Middle frontal gyrus (tissue), 1 donor: ENCODE measurements at regions not wholly inside any gene's neighbourhood (a gene's known extent, or its start where the extent isn't known, plus 50 kb on each side); places are given as distances from the start of the nearest gene placed in this dataset.

Experiments
- DNase-seq: peaks from one replicate; pipeline ENCODE4 v3.0.0-alpha.2; 2015; ENCODE audit warnings: low spot score; ENCODE audit errors: extremely low spot score

DNA sequence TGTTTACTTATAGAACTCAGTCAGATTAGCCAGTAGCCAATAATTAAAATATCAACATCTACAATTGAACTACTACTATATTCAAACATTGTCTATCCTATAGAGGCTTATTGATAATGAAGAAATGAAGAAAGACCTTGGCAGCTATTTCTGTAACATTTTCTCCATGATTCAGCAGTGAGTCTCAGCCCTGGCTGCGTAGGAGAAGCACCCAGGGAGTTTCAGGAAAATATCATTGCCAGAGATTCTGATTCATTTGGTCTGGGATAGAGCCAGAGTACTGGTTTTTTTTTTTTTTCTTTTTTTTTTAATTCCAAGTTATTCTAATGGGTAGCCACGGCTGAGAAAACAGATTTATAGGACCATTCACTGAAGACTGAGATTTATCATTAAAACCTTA is 404.8 kb downstream of the TXNL1 start:
- DNase-seq = peak; percentile 41

DNA sequence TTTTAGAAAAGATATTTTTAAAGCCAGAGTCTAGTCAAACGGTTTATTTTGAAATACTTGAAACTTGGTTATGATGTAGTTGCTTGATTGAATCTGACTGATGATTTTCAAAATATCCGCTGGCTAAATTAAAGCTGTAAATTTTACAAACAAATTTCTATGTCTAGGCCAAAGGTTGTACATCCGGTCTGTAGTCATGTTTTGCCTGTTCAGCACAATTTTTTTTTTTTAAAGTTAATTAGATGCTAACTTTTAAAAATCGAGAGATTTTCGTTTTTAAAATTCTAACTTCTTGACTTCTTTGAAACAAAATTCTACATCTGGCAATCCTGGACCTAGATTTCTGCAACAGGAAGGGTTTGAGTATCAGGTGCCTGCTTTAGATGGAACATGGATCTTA is 412.4 kb downstream of the TXNL1 start:
- DNase-seq = no peak

DNA sequence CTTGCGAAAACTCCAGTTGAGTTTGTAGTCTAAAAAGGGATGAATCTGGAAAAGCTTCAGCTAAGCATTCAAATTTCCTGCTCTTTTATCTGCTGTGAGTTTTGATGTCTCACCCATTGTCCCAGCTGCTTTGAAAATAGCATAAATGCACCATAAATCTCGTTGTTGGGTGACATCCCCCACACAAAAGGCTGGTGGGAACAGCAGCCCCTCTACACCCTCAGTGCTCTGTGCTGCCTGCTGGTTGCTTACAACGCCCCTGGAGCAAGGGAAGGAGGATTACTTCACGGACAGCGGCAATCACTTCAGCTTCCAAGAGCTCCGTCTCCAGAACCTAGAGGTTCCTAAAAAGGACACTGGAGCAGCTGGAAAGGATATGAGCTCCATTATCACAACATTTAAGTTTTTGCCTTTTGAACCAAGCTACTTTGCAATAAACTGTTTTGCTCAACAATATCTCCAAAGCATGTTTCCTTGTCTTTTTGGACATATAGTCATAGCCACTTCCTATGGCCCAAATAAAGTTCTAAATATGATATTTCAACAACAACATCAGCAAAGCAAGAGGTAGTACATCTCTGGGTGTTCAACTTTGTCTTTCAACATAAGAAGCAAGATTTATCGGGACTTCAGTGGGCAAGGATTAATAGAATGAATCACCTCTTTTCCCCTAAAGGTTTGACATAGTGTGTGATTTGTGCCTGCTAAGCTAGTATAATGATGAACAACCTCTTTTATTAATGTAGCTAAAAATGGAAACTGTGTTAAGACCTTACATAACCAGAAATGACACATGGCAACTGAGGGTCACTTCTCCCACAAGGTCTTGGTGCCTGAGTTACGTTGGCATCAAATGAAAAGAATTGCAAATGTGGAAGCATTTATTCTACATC is 413.5 kb downstream of the TXNL1 start:
- no peak for DNase-seq

DNA sequence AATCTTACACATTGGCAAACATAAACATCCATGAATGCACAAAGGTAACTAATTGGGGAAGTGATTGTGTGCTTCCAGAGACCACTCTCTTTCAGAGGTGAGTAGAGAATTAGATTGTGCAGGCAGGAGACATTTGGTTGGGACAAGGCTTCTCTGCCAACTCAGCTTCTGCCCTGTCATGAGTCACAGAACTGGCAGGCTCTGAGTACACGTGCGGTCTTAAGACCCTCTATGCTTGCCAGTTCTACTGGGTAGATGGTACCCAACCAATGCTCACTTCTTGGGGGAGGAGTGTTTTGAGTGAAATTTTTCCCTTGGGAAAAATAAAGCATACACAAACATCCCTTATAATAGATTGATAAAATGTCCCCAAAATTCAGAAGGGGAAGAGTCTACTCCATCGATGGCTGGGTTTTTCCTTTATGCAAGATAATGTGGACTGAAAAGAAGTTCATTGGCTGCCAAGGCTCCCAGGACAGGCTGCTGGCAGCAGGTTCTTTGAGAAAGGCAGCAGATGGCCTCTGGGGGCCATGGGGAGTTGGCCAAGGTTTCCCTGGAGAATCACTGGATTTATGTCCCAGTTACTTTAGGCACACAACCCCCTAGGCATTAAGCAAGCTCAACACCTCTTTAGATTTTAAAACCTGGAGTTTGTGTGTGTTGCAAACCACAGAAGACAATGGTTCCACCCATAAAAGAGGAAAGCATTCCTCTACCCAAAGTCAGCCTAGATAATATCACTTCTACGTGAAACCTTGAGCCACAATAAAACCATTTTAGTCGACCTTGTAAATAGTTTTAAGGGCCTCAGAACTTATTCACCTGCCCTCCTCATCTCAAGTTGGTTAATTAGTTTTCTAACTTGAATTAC is 417.0 kb downstream of the TXNL1 start:
- no peak for DNase-seq

DNA sequence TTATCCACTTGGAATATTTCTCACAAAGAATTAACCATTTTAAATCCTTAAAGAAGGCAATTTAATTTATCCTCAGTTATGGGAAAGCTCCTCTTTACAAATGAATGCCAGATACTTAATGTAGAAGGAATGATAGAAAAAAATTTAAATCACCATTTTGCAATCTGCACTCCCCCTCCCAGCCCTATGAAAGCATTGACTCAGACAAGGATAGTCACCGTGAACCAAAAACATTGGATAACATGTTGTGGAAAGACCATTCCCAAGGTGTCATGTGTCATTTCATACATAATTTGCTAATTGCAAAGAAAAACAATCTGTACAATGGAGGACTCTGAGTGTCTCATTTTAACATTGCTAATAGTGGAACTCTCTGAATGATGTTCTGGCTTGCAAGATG is 421.0 kb downstream of the TXNL1 start:
- DNase-seq = no peak

DNA sequence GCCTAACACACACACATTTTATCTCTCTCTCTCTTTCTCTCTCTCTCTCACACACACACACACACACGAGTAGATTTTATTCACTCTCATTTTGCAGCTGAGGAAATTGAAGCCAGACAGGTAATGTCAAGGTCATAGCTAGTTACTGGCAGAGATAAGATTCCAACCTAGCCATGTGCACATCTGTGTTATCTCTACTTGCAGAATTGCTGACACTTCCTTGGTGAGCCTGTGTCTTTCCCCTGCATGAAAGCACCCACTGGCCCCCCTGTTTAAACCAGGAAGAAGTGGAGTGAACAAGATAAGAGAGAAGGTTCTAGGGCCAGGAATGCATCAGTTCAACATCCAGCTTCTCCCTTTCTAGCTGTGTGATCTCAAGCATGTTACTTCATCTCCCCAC is 423.7 kb downstream of the TXNL1 start:
- DNase-seq = no peak

DNA sequence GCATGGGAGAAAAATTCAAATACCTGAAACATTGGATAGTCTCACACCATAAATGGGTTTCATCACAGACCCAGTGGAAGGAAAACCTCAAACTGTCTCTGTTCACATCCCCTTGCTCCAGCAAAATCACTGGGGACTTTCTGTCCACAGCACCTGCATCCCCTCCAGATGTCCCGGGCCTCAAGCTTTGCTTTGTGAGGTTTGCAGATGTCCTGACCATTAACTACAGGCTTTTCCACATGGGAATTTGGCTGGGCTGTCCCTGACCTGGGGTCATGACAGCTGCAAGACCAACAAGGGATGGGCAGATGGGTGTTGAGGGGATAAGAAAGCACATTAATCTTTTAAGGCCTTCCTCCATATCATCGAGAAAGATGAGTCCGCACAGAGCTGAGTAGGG is 427.9 kb downstream of the TXNL1 start:
- DNase-seq = no peak

DNA sequence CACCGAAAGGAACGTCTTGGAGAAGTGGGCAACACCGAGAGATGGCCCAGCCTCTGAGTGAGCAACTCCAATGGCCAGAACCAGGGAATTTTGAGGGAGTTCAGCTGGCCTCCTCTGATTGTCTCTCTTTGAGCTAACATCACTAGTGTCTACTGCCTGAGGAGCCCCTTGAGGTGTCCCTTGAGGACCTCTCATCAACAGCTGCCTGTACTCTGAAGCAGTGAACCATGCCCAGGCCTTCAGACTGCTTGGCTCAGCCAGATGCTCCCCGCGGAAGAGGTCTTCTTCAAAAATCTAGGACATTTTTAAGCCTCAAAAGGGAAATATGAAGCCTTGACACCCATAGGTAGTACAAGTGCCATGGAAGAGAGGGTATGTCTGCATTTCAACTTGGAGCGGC is 430.4 kb downstream of the TXNL1 start:
- no peak for DNase-seq

DNA sequence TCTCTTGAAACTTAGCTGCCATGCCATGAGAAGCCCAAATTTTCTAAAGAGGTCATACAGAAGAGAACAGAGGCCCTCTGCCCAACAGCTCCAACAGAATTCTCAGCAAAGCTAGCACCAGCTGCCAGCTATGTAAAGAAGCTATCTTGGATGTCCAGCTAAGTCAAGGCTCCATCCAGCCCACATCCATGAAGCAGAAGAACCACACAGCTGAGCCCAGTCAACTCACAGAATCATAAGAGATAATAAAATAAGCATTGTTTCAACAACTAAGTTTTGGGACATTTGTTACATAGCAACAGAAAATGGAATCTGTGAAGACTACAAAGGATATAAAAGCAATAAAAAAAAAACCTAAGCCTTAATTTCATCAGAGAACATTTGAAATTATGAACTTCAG is 434.3 kb downstream of the TXNL1 start:
- DNase-seq = no peak

DNA sequence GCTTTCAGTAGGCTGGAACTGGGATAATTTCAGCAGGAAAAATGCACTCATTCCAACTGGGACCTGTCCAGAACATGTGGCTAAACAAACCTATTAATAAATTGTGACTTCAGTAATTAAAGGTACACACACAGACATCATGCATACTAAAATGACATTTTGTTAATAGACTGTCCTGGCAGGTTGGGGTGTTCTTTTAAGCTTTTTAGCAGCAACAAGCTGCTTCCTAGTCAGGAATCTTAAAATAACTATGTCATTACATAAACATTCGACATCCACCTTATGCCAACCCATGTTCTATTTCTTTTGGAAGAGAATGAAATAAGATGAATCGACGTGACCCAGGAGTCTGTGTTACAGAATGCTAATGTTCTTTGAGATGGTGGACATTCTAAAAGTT is 435.7 kb downstream of the TXNL1 start:
- DNase-seq = no peak

DNA sequence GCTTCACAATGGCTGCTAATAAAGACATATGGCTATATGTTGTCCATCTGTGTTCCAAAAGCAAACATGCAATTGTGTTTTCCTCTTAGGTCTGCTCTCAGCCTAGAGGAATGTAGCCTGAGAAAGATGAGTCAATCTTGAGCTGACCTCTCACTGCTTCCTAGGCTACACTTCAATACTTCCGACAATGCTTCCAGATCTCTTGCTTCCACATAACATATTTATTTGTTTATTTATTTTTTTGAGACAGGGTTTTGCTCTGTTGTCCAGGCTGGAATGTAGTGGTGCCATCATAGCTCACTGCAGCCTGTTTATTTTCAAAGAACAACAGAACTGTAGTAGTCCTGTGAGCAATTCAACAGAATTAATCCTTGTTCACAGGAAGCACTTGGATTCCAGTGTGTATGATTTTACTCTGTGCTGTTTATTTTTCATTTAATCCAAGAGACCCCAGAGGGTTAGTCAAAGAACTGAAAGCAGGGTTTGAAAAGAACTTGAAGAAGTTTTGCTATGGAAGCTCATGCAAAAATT is 437.9 kb downstream of the TXNL1 start:
- DNase-seq = no peak

DNA sequence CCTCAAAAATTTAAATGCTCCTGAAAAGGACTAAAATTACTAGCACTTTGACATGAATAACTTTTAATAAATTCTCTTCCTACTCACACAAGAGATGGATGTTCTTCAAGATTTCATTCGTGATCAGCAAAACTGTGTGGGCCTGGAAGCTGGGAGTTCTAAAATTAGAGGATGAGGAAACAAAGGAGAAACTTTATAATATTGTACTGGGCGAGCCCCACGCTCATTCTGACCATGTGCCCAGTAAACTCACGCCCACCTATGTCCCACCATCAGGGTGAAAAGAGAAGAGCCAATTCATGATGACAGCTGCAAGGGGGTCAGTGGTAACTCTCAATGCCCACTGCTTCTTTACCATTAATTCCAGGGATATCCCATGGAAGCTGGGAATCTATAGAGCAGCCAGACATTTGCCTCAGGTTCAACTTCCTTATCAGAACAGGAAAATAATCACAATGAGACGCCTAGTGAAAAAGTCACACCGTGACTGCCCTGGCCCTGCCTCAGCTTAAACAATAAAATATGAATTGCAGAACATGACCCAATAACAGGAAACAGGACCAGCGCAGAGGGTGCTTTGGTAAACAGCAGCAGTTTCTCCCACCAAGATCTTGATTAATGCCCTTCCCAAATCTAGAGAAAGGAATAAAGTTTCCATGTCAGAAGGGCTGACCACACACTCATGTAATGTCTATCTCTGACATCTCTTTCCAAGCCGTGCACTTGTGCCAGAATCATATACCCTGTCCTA is 438.6 kb downstream of the TXNL1 start:
- DNase-seq = no peak

DNA sequence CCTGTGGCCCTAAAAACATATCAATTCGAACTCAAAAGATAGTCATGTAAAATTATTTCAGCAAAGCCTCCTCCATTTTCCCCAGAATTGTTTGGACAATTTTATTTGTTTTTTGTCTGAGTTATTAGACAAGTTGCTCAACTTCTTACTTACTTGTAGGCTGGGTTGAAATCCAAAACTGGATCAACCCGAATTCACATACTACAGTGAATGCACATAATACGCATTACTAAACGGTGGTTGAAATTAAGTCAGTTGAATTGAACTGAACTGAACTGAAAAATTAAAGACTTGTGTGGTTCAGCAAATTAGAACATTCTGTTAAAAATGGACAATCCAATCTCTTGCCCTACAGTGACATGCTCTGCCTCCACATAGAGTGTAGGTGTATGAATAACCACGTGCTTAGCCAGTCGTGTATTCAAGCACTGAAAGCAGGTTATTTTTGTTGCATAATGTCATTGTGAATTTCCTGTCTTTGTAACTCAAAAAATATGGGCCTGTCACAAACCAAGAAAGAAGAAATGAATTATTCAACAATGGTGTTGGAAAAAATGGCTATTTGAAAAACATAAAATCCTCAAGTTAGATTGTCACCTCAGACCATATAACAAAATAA is 441.0 kb downstream of the TXNL1 start:
- no peak for DNase-seq

DNA sequence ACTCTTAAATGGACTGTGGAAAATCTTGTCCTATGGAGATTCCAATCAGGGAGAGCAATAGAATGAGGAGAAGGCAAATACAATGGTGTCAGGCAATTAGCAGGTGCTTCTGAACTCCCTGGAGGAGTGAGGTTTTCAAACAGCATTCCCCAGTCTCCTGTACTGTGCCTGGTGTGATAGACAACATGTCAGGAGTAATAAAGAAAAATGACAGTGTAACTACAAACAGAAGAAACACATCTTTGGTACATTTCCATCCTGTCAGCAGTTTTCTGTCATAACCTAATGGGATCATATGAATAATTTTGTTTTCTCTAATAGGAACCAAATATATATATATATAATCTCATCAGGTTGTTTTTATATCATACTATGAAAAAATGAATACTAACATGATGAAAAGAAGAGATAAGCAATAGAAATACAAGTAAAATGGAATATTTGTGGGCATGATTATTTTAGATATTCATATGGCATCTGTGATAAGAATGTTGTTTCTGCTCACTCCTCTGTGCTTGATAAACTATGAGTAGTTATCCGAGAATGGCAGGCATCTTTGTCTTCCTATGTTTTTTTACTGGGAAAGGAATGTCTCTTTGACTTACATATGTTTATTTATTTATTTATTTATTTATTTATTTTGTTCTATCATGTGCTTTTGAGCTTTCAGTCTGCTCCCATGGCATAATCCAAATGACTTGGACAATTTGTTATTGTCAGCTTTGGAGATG is 441.7 kb downstream of the TXNL1 start:
- DNase-seq = no peak

DNA sequence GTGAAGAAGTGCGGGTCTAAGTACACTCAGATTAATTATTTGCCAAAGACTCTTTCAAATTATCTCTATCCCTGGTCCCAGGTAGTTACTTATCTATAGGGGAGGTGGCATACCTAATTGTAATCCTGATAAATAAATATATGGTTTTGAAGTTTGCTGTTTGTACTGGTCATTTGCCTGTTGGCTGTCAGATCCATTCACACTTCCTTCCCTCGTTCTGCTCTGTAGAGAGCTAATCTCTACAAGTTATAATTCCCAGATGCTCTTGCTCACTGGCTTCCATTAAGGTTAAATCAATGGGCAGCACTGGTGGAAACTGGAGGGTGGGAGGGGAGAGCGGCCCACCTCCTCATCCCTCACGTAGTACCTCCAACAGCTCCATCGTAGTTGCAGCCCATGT is 447.1 kb downstream of the TXNL1 start:
- DNase-seq = no peak

DNA sequence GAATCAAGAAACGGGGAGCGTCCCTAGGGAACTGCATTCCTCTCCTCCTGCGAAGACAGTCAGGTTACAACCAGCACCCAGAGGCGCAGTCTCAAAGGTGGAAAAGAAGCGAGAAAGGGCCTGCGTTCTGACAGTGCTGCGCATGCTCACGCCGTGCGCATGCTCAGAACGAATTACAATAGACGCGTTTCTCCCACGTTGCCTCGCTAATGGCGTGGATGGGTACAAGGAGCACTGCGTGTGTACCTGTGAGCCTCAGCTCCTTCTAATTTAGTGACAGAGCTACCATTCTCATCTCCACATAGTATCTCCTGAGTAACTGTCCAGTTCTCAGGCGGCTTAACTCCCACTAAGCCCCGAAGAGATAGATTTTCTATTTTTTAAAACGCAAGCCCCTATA is 448.8 kb downstream of the TXNL1 start:
- no peak for DNase-seq

DNA sequence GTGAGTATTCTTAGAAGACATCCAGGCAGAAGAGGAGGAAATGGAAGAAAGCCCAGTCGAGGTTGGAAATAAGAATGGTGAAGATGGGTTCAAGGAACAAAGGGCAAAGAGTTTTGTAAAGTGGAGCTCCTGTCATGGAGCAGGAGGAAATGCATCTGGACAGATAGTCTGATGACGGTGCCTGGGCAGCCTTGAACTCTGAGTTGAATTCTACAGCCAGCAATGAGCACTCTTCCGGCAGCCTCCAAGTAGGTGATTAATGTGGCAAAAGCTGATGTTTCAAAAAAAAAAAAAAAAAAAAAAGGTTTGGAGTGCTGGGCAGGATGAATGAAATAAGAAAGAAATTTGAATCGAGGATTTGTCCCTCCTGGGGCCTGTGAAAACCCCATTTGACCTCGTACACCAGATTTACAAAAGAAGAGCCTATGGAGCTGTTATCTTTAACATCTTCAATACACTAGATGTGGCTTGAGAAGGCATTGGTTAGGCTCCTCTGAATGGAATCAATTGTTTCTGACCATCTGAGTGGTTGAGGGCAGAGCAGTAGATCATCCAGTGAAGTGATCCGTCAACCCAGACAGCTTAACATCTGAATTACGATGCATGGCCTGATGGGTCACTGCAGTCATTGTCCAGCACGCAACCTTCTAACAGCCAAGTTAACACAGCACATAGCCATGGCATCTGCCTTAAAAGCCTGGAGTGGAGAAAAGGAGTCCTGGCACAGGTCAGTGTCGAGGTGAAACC is 449.7 kb downstream of the TXNL1 start:
- DNase-seq = no peak

DNA sequence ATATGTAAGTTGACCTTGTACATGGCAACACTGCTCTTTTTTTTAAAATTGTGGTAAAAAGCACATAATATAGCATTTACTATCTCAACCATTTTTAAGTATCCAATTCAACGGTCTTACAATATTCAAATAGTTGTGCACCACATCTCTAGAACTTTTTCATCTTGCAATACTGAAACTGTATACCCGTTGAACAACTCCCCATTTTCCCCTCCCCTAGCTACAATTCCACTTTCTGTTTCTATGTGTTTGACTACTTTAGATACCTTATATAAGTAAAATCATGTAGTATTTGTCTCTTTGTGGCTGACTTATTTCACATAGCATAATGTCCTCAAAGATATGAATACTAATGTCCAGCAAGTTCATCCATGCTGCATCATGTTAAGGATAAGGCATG is 452.1 kb downstream of the TXNL1 start:
- no peak for DNase-seq

DNA sequence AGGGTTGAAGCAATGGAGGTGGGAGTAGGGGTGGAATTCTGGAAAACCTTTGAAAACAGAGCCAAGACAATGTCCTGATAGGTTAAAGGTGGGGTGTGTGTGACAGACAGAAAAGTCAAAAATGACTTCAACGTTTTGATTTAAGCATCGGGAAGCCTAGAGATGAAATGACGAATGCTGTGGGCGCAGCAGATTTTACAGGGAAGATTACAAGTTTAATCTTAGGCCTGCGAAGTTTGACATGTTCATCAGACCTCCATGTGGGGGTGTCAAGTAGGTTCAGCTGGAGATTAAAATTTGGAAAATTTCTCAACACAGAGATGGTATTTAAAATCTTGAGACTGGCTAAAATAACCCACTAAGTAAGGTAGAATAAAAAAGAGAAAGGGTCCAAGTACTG is 453.3 kb downstream of the TXNL1 start:
- no peak for DNase-seq

DNA sequence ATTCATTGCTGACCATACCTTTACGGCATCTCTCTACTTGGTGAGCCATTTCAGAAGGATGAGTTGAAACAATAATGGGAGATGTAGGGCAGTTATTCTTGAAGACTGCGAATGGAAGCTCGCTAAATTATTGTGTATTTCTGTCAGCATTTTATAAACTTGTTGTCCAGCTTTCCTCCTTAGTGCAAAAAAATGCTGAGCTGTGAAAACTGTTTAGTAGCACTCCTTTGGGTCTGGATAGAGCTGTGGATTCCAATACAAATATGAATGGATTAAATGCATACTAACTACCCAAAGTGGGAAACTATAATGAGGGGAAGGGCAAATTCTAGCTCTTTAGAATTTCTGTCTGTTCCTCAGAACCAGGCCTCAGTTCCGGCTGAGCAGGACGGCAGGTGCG is 461.6 kb downstream of the TXNL1 start:
- no peak for DNase-seq
